H1 (cell line): ENCODE measurements at regions not wholly inside any gene's neighbourhood (a gene's known extent, or its start where the extent isn't known, plus 50 kb on each side); places are given as distances from the start of the nearest gene placed in this dataset.

Experiments used
- ASH2L ChIP-seq: fragments of 200-600, 300-600 bp; sonication (generic); IDR thresholded peaks from one replicate; pipeline ENCODE4 v1.7.1; 2017; ENCODE audit warnings: low read length
- CEBPB ChIP-seq: IDR thresholded peaks from 2 replicates; pipeline ENCODE4 v1.6.1; 2012; ENCODE audit warnings: low read depth, low read length
- KDM4A ChIP-seq: IDR thresholded peaks from one replicate; pipeline ENCODE4 v1.7.1; 2012; ENCODE audit warnings: low read depth, mild to moderate bottlenecking, moderate library complexity, low read length, inconsistent platforms; ENCODE audit not compliant: severe bottlenecking
- NANOG ChIP-seq: IDR thresholded peaks from 2 replicates; pipeline ENCODE4 v1.6.1; 2011; ENCODE audit warnings: low read length, low read depth, mild to moderate bottlenecking, inconsistent platforms; ENCODE audit not compliant: insufficient read depth, poor library complexity, severe bottlenecking
- PHF8 ChIP-seq: fragments of 200-600 bp; sonication (generic); conservative IDR thresholded peaks from 2 replicates; pipeline ENCODE4 v1.7.1; 2012; ENCODE audit warnings: low read depth, mild to moderate bottlenecking, inconsistent platforms, low read length, moderate library complexity
- POU5F1 ChIP-seq: IDR thresholded peaks from 2 replicates; pipeline ENCODE4 v1.6.1; 2011; ENCODE audit warnings: low read depth, mild to moderate bottlenecking, low read length, moderate library complexity
- RNF2 ChIP-seq: fragments of 200-900, 300-1000 bp; sonication (generic); IDR thresholded peaks from 2 replicates; pipeline ENCODE4 v1.7.1; 2016; ENCODE audit warnings: borderline replicate concordance, low read depth, mild to moderate bottlenecking, antibody characterized with exemption, low read length; ENCODE audit not compliant: poor library complexity, severe bottlenecking; ENCODE audit errors: missing control alignments
- TF ChIP-seq, protein P1 (sequence below): fragments of 300-600 bp; sonication (generic); IDR thresholded peaks from 2 replicates; pipeline ENCODE4 v1.7.1; 2012; ENCODE audit warnings: low read length, moderate library complexity, mild to moderate bottlenecking, inconsistent platforms; ENCODE audit not compliant: insufficient replicate concordance
- TF ChIP-seq, protein P2 (sequence below), 3 experiments: IDR thresholded peaks; 1 replicate in 2 of 3; 2 replicates in 1 of 3; pipeline versions ENCODE4 v1.5.1 to v1.6.1; 2011; ENCODE audit warnings: low read length in 3 of 3, mild to moderate bottlenecking in 3 of 3, inconsistent platforms in 2 of 3, low read depth in 1 of 3, moderate library complexity in 1 of 3; ENCODE audit not compliant: insufficient read depth in 1 of 3; ENCODE audit errors: control extremely low read depth in 1 of 3

DNA sequence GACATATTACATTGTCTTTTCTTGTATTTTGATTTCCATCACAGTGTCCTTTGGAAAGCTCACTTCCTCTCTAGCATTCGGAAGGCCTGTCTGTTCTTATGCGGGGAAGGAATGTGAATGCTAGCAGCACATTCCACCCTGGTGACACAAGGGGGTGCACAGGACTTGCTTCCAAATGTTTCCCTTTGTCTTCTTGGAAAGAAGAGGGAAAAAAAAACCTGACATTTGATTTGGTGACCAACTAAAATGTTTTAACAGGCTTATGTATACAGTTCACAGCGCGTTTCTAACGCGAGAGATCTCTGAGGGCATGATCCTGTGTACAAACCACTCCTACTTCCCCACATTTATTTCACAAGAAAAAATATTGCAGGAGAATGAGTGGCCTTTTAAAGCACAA, 107.6 kb upstream of the FXR1 start (continued):
- TF ChIP-seq, protein P1, sequence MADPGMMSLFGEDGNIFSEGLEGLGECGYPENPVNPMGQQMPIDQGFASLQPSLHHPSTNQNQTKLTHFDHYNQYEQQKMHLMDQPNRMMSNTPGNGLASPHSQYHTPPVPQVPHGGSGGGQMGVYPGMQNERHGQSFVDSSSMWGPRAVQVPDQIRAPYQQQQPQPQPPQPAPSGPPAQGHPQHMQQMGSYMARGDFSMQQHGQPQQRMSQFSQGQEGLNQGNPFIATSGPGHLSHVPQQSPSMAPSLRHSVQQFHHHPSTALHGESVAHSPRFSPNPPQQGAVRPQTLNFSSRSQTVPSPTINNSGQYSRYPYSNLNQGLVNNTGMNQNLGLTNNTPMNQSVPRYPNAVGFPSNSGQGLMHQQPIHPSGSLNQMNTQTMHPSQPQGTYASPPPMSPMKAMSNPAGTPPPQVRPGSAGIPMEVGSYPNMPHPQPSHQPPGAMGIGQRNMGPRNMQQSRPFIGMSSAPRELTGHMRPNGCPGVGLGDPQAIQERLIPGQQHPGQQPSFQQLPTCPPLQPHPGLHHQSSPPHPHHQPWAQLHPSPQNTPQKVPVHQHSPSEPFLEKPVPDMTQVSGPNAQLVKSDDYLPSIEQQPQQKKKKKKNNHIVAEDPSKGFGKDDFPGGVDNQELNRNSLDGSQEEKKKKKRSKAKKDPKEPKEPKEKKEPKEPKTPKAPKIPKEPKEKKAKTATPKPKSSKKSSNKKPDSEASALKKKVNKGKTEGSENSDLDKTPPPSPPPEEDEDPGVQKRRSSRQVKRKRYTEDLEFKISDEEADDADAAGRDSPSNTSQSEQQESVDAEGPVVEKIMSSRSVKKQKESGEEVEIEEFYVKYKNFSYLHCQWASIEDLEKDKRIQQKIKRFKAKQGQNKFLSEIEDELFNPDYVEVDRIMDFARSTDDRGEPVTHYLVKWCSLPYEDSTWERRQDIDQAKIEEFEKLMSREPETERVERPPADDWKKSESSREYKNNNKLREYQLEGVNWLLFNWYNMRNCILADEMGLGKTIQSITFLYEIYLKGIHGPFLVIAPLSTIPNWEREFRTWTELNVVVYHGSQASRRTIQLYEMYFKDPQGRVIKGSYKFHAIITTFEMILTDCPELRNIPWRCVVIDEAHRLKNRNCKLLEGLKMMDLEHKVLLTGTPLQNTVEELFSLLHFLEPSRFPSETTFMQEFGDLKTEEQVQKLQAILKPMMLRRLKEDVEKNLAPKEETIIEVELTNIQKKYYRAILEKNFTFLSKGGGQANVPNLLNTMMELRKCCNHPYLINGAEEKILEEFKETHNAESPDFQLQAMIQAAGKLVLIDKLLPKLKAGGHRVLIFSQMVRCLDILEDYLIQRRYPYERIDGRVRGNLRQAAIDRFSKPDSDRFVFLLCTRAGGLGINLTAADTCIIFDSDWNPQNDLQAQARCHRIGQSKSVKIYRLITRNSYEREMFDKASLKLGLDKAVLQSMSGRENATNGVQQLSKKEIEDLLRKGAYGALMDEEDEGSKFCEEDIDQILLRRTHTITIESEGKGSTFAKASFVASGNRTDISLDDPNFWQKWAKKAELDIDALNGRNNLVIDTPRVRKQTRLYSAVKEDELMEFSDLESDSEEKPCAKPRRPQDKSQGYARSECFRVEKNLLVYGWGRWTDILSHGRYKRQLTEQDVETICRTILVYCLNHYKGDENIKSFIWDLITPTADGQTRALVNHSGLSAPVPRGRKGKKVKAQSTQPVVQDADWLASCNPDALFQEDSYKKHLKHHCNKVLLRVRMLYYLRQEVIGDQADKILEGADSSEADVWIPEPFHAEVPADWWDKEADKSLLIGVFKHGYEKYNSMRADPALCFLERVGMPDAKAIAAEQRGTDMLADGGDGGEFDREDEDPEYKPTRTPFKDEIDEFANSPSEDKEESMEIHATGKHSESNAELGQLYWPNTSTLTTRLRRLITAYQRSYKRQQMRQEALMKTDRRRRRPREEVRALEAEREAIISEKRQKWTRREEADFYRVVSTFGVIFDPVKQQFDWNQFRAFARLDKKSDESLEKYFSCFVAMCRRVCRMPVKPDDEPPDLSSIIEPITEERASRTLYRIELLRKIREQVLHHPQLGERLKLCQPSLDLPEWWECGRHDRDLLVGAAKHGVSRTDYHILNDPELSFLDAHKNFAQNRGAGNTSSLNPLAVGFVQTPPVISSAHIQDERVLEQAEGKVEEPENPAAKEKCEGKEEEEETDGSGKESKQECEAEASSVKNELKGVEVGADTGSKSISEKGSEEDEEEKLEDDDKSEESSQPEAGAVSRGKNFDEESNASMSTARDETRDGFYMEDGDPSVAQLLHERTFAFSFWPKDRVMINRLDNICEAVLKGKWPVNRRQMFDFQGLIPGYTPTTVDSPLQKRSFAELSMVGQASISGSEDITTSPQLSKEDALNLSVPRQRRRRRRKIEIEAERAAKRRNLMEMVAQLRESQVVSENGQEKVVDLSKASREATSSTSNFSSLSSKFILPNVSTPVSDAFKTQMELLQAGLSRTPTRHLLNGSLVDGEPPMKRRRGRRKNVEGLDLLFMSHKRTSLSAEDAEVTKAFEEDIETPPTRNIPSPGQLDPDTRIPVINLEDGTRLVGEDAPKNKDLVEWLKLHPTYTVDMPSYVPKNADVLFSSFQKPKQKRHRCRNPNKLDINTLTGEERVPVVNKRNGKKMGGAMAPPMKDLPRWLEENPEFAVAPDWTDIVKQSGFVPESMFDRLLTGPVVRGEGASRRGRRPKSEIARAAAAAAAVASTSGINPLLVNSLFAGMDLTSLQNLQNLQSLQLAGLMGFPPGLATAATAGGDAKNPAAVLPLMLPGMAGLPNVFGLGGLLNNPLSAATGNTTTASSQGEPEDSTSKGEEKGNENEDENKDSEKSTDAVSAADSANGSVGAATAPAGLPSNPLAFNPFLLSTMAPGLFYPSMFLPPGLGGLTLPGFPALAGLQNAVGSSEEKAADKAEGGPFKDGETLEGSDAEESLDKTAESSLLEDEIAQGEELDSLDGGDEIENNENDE = no peak
- TF ChIP-seq ASH2L = peak; percentile 58
- TF ChIP-seq, protein P2, sequence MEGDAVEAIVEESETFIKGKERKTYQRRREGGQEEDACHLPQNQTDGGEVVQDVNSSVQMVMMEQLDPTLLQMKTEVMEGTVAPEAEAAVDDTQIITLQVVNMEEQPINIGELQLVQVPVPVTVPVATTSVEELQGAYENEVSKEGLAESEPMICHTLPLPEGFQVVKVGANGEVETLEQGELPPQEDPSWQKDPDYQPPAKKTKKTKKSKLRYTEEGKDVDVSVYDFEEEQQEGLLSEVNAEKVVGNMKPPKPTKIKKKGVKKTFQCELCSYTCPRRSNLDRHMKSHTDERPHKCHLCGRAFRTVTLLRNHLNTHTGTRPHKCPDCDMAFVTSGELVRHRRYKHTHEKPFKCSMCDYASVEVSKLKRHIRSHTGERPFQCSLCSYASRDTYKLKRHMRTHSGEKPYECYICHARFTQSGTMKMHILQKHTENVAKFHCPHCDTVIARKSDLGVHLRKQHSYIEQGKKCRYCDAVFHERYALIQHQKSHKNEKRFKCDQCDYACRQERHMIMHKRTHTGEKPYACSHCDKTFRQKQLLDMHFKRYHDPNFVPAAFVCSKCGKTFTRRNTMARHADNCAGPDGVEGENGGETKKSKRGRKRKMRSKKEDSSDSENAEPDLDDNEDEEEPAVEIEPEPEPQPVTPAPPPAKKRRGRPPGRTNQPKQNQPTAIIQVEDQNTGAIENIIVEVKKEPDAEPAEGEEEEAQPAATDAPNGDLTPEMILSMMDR (IDR thresholded peaks at IDR 0.05; ENCODE audit: control extremely low read depth in 1 of 3, insufficient read depth in 1 of 3, low read depth in 1 of 3, low read length in 3 of 3) = peak; percentile 50 to 73 (median 56)
- TF ChIP-seq POU5F1 = no peak
- TF ChIP-seq PHF8 = no peak
- no peak for TF ChIP-seq RNF2
- TF ChIP-seq CEBPB = no peak
- TF ChIP-seq NANOG = no peak
- TF ChIP-seq KDM4A = no peak
